HG02588 (cell line): ENCODE measurements at regions not wholly inside any gene's neighbourhood (a gene's known extent, or its start where the extent isn't known, plus 50 kb on each side); places are given as distances from the start of the nearest gene placed in this dataset.
"Not testable (repeated sequence)": the region's sequence is repeated elsewhere in the genome, so short reads cannot be mapped to it uniquely, and the experiment has no call there.

Source experiments
- ATAC-seq: cut with Tn5 transposase; IDR thresholded peaks from one replicate; pipeline ENCODE4 v1.9.1; 2021; ENCODE audit warnings: mild to moderate bottlenecking, moderate library complexity; ENCODE audit not compliant: unreplicated experiment

- ATAC-seq, result no peak
Observed at GRCh38 chr3:147159141-147159540, 247.2 kb downstream of the ZIC4 start.

DNA sequence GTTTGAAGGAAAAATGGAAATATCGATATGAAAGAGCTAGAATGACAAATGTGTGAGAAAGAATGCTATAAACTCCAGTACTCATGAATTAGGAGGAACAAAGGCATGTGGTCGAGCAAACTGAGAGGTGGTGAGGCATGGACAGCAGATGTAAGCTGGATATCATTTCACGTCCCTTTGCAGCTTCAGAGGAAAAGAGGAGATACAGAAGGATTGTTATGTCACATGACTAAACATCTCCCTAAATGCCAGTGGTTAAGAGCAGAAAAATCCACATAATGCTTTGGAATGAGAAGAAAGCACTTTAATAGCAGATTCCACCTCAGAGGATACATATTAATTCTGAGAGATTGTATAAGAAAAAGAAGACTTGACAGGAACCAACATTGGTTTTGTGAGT is 248.7 kb downstream of the ZIC4 start:
- no peak for ATAC-seq

- ATAC-seq, result not testable (repeated sequence)
Observed at GRCh38 chr3:147154988-147155387, 251.4 kb downstream of the ZIC4 start.

DNA sequence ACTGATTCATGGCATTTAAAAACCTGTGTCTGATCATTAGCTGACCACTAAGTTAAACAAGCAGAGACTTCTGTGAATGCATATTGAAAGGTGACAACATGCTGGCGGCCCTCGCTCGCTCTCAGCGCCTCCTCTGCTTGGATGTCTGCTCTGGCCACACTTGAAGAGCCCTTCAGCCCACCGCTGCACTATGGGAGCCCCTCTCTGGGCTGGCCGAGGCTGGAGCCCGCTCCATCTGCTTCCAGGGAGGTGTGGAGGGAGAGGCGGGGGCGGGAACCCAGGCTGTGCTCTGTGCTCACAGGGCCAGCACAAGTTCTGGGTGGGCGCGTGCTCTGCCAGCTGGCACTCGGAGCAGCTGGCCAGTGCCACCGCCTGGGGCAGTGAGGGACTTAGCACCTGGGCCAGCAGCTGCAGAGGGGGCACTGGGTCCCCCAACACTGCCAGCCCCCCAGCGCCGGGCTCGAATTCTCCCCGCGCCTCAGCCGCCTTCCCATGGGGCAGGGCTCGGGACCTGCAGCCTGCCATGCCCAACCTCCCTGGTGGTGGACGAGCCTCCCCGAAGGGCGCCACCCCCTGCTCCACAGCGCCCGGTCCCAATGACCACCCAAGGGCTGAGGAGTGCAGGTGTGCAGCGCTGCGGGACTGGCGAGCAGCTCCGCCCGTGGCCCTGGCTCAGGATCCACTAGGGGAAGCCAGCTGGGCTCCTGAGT is 252.4 kb downstream of the ZIC4 start:
- ATAC-seq, result no peak

DNA sequence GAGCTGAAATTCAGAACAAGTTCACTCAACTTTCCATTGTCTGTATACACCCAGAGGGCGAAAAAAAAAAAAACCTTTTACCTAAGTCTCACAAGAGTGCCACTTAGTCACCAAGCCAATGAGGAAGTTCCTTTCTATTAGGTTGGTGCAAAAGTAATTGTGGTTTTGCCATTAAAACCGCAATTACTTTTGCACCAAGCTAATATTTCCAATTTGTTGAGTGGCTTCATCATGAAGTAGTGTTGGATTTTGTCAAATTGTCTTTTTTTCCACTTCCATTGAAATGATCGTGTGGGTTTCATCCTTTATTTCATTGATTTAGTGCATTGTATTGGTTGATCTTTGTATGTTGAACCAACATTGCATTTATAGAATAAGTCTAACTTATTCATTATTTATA is 253.9 kb downstream of the ZIC4 start:
- ATAC-seq, result no peak

DNA sequence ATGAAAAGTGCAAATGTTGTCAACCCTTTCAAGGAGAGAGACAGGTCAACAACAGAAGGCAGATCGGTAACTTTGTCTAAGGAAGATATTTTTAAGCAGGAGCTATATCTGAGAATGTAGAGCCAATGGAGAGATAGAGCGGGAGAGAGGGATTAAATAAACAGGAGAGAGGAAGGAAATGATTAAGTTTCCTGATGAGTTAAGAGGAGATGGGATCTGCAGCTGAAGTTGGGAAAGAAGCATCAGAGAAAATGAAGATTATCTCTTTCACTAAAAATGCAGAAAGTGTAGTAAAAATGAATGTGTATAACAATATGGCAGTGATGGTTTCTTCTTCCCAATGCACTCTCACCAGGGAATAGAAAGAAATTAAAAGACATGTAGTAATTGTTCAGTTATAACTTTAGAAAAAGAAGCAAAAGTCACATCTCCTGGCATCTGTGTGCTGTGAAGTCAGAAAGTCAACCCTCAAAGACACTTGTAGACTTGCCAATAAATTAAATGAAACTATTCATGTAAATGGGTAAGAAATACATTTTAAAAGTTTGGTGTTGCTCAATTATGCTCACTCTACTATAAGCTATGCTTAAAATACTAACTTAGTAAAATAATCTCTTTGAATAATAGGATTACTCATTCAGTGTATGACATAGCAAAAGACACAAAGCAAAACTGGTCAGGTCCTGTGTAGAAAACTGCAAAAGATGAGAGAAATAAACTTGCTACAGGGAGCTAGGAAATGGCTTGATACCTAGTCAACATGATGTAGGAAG is 264.6 kb downstream of the ZIC4 start:
- ATAC-seq, result no peak

- no peak for ATAC-seq
Observed at GRCh38 chr3:147139341-147139740, 267.0 kb downstream of the ZIC4 start.

GRCh38 chr3:147132168-147132567 is 274.2 kb downstream of the ZIC4 start:
- no peak for ATAC-seq

DNA sequence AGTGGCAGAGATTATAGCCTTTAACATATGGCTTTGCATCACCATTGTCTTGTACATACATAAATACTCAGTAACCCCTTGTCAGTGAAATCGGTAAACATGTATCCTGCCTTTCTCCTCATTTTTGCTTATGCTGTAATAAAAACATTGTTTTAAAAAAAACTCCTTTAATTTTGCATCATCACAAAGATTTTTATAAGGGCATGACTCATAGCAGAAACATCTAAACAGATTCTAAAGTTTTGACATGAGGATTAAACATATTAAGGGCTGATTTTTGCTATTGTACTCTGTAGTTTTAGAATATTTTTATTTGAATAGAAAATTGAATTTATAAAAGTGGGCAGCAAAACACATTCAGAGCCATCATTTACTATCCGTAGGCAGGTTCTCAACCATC is 275.9 kb downstream of the ZIC4 start:
- ATAC-seq, result no peak

GRCh38 chr3:147129665-147130064 is 276.7 kb downstream of the ZIC4 start:
- no peak for ATAC-seq

- ATAC-seq, result no peak
Observed at GRCh38 chr3:147122350-147122749, 284.0 kb downstream of the ZIC4 start.

- no peak for ATAC-seq
Observed at GRCh38 chr3:147119989-147120388, 286.4 kb downstream of the ZIC4 start.

DNA sequence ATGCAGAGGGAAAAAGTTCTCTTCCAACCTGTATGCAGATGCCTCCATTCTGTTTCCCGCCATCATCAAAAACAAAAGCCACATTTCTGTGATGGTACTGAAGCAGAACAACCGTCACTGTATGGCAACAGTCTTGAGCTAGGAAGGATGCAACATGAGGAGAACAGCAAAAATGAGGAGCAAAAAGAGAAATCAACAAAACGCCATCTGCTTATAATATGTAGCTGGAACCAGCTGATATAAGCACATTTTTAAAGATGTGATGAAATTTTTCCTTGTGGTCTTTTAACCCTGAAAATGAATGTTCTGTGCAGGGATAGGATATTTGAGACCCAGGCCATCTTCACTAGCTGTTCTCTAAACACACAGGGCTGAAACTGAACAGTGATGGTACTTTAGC is 287.0 kb downstream of the ZIC4 start:
- no peak for ATAC-seq

- ATAC-seq, result no peak
Observed at GRCh38 chr3:147118611-147119010, 287.7 kb downstream of the ZIC4 start.

GRCh38 chr3:147117631-147118030 is 288.7 kb downstream of the ZIC4 start:
- ATAC-seq, result no peak

DNA sequence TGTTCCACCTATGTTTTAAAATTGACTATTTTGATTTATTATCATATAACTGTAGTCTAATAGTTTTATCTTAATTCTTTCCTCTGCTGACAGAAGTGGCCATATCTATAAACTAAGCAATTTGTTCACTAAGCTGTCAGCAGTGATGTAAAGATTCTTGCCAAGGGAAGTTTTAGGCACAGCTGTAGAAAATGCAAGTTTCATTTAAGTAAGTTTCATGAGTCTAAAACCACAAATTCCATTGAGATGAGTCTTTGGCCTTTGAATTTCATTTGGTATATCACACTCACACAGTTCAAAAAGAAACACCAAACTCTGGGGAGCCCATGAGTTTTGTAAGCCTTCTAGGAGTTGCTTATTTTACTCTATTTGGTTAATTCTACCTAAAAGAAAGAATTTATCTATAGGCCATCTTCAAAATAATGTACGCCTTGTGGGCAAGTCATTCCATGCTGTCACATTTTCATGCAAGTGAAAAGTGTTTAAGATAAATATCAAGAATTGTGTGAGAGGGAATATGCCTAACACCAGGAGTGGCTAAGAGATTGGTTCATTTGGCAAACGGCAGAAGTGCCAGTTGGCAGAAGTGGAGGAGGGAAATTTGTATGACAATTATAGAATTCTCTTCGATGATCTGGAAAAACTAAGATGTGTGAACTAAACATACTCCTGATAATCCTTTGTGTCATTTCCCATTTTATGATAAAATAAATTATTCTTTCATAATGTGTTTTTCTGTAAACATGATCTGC is 292.9 kb downstream of the ZIC4 start:
- ATAC-seq, result no peak

- no peak for ATAC-seq
Observed at GRCh38 chr3:147099076-147099475, 307.3 kb downstream of the ZIC4 start.

- ATAC-seq, result no peak
Observed at GRCh38 chr3:147090461-147090860, 315.9 kb downstream of the ZIC4 start.

DNA sequence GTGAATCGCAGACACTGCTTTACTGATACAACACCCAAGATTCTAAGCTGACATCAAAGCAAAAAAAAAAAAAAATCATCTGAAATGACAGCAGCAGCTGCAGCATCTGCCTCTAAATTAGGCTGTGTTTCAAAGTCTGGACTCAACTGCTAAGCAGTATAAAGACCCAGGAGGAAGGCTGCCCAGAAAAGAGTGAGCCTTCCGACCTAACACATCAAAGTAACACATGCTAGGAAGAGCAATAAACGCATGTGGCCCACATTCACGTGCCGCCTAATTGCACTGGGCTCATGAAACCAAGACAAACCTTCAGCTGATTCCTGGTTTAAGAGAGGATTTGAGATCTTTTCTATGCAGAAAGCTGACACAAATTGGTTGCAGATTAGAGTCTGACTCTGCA is 317.1 kb downstream of the ZIC4 start:
- no peak for ATAC-seq

DNA sequence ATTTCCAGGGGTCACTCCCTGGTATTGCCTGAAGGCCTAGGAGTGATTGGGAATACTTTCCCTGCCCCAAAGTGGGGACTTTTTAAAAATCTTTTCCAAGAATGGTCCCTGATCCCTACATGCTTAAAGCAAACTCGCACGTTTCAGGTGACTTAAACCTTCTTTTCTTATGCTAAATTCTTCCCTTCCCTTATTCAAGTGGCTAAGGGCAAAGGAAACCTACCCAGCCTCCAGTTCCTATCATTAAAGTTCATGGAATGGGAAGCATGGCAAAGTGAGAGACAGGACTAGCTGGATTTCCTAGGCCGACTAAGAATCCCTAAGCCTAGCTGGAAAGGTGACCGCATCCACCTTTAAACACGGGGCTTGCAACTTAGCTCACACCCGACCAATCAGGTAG is 346.8 kb downstream of the ZIC4 start:
- ATAC-seq, result not testable (repeated sequence)

- no peak for ATAC-seq
Observed at GRCh38 chr3:147049821-147050220, 356.5 kb downstream of the ZIC4 start.

DNA sequence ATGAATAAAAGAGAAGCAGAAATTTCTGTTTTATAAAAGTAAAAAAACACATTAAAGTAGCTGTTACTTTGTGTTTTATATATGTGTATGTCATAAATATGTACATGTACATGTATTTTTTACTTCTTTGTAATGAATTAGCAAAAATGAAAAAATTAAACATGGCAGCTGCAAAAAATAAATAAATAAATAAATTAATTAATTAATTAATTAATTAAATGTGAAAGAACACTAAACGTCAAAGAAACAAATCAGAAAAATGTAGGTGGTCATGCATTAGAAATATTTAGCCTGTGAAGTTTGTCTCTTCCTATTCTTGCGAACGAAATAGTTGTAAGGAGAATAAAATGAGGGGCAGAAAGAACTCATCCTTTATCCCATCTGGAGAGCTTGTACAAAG is 357.0 kb downstream of the ZIC4 start:
- ATAC-seq, result no peak
